Putamen (tissue), 1 donor: ENCODE measurements at regions not wholly inside any gene's neighbourhood (a gene's known extent, or its start where the extent isn't known, plus 50 kb on each side); places are given as distances from the start of the nearest gene placed in this dataset.
"Not testable (repeated sequence)": the region's sequence is repeated elsewhere in the genome, so short reads cannot be mapped to it uniquely, and the experiment has no call there.

Experiments
- DNase-seq: peaks from one replicate; pipeline ENCODE4 v3.0.0-alpha.2; 2016; ENCODE audit warnings: low spot score

GRCh38 chr5:56658972-56659371, 156.4 kb upstream of the MAP3K1 start:
- no peak for DNase-seq

GRCh38 chr5:56656846-56657726, 158.3 kb upstream of the MAP3K1 start:
- no peak for DNase-seq

- DNase-seq, result no peak
Observed at GRCh38 chr5:56651893-56652292, 163.5 kb upstream of the MAP3K1 start.

- DNase-seq, result no peak
Observed at GRCh38 chr5:56650386-56650785, 165.0 kb upstream of the MAP3K1 start.

GRCh38 chr5:56649569-56649968, 165.8 kb upstream of the MAP3K1 start:
- no peak for DNase-seq

- DNase-seq, result no peak
Observed at GRCh38 chr5:56648460-56649034, 166.8 kb upstream of the MAP3K1 start.

GRCh38 chr5:56647099-56647850, 168.1 kb upstream of the MAP3K1 start:
- DNase-seq, result no peak

GRCh38 chr5:56641635-56642260, 173.6 kb upstream of the MAP3K1 start:
- no peak for DNase-seq

- no peak for DNase-seq
Observed at GRCh38 chr5:56640763-56641406, 174.5 kb upstream of the MAP3K1 start.

- no peak for DNase-seq
Observed at GRCh38 chr5:56639476-56639875, 175.9 kb upstream of the MAP3K1 start.

GRCh38 chr5:56638768-56639238, 176.5 kb upstream of the MAP3K1 start:
- DNase-seq, result no peak

- no peak for DNase-seq
Observed at GRCh38 chr5:56638061-56638621, 177.2 kb upstream of the MAP3K1 start.

- no peak for DNase-seq
Observed at GRCh38 chr5:56637321-56637920, 177.9 kb upstream of the MAP3K1 start.

GRCh38 chr5:56633950-56634349, 181.4 kb upstream of the MAP3K1 start:
- DNase-seq, result no peak

- DNase-seq, result no peak
Observed at GRCh38 chr5:56632939-56633338, 182.4 kb upstream of the MAP3K1 start.

GRCh38 chr5:56632199-56632598, 183.2 kb upstream of the MAP3K1 start:
- DNase-seq, result no peak

- no peak for DNase-seq
Observed at GRCh38 chr5:56631719-56632118, 183.6 kb upstream of the MAP3K1 start.

GRCh38 chr5:56628616-56629015, 186.7 kb upstream of the MAP3K1 start:
- DNase-seq, result not testable (repeated sequence)

- DNase-seq, result no peak
Observed at GRCh38 chr5:56625541-56625940, 189.8 kb upstream of the MAP3K1 start.

GRCh38 chr5:56624751-56625150, 190.6 kb upstream of the MAP3K1 start:
- DNase-seq, result no peak

- no peak for DNase-seq
Observed at GRCh38 chr5:56622141-56622540, 193.2 kb upstream of the MAP3K1 start.
